Psoas muscle (tissue), 7 donors: ENCODE measurements at regions not wholly inside any gene's neighbourhood (a gene's known extent, or its start where the extent isn't known, plus 50 kb on each side); places are given as distances from the start of the nearest gene placed in this dataset.

Experiments
- ATAC-seq, 4 donors: fragments of 200-7000 bp; cut with Tn5 transposase; one replicate each; pipeline ENCODE4 v1.9.1; 2020; ENCODE audit warnings: moderate library complexity in 3 of 4, mild to moderate bottlenecking in 2 of 4
- DNase-seq, 2 donors: peaks; one replicate each; pipeline ENCODE4 v3.0.0-alpha.2; 2020
- H3K27ac ChIP-seq: fragments of 200-600 bp; one replicate; pipeline ENCODE4 v1.8.0; 2022
- H3K27me3 ChIP-seq, 3 donors: fragments of 200-600 bp in 1 of 3; one replicate each; pipeline versions ENCODE4 v1.6.1 to v1.8.0; 2013 to 2022; ENCODE audit warnings: low read length in 2 of 3, mild to moderate bottlenecking in 2 of 3, moderate library complexity in 1 of 3; ENCODE audit not compliant: insufficient read depth in 3 of 3
- H3K36me3 ChIP-seq, 2 donors: fragments of 200-600 bp in 1 of 2; one replicate each; pipeline versions ENCODE4 v1.6.1 to v1.8.0; 2013 to 2022; ENCODE audit warnings: low read depth in 1 of 2, mild to moderate bottlenecking in 1 of 2, moderate library complexity in 1 of 2; ENCODE audit not compliant: insufficient read depth in 1 of 2
- H3K4me1 ChIP-seq: fragments of 200-600 bp; one replicate; pipeline ENCODE4 v1.8.0; 2022
- H3K4me3 ChIP-seq: fragments of 200-600 bp; one replicate; pipeline ENCODE4 v1.8.0; 2022; ENCODE audit warnings: mild to moderate bottlenecking
- H3K9me3 ChIP-seq: fragments of 200-600 bp; one replicate; pipeline ENCODE4 v1.8.0; 2022
- CTCF ChIP-seq: fragments of 200-600 bp; IDR thresholded peaks from one replicate; pipeline ENCODE4 v1.8.0; 2022; ENCODE audit warnings: antibody characterized with exemption
- WGBS, 3 donors: extraction: QIAGEN DNeasy Blood & Tissue Kit; methylation state at CpG; one replicate each; pipeline versions ENCODE4 v1.1.6 to v1.1.7; 2013; 5-methylcytosine and 5-hydroxymethylcytosine counted together
- intact Hi-C, 2 donors: fragments of 100-400 bp; cut with DNase I; formaldehyde crosslinking; loops; one replicate each; pipeline versions ENCODE4 v1.11.0 to v1.14.2; 2022
- donor health status: healthy with polysubstance abuse.
- donor health status: DM: no; HTN: no; CAD: no; lungs with moderate emphysema.
- donor health status: Bipolar disorder and iron deficiency.
- donor health status: healthy.
- donor health status: DM: yes; HTN: yes; CAD: no.
- donor health status: DM: no; HTN: no; CAD: no.
- donor health status: DM: yes; HTN: yes; CAD: no.

GRCh38 chr15:96124436-96124835 is 206.1 kb upstream of the NR2F2 start:
- TF ChIP-seq CTCF, result no peak
- 93 to 99% (median 95%) methylated on average over 5 of the region's 5 CpGs for WGBS, 3 donors

GRCh38 chr15:96125721-96126415 is 204.6 kb upstream of the NR2F2 start:
- no peak for TF ChIP-seq CTCF
- no peaks in the 10 kb centered on the region for H3K36me3 ChIP-seq
- no peaks in the 10 kb centered on the region for H3K4me1 ChIP-seq
- H3K4me3 ChIP-seq, result no peak overlapping the region
- no peaks in the 10 kb centered on the region for H3K27me3 ChIP-seq
- H3K9me3 ChIP-seq, result no peaks in the 10 kb centered on the region
- 88 to 94% (median 93%) methylated on average over 5 of the region's 5 CpGs for WGBS, 3 donors
- intact Hi-C loops, result no loop called here
- DNase-seq (no peak), ATAC-seq (no peak)
- H3K27ac ChIP-seq, result no peak overlapping the region

More at GRCh38 chr15:96124436-96124835, 206.1 kb upstream of the NR2F2 start:
- Histone ChIP-seq H3K4me3 (no peak overlapping the region), H3K27ac (no peak overlapping the region), H3K4me1 (no peaks in the 10 kb centered on the region), H3K36me3 (no peaks in the 10 kb centered on the region), H3K27me3 (no peaks in the 10 kb centered on the region), H3K9me3 (no peaks in the 10 kb centered on the region)
- ATAC-seq (no peak), DNase-seq (no peak)
- intact Hi-C loops, result no loop called here

- H3K27me3 ChIP-seq, result no peaks in the 10 kb centered on the region
- H3K9me3 ChIP-seq, result no peaks in the 10 kb centered on the region
- H3K4me3 ChIP-seq, result no peak overlapping the region
- DNase-seq (no peak), ATAC-seq (no peak)
- H3K4me1 ChIP-seq, result no peaks in the 10 kb centered on the region
- H3K27ac ChIP-seq, result no peak overlapping the region
- intact Hi-C loops, result no loop called here
- no peaks in the 10 kb centered on the region for H3K36me3 ChIP-seq
- 90 to 96% (median 96%) methylated on average over 5 of the region's 5 CpGs for WGBS, 3 donors
- TF ChIP-seq CTCF, result no peak
These were observed 203.6 kb upstream of the NR2F2 start for GRCh38 chr15:96126859-96127258.

- Histone ChIP-seq H3K9me3 (no peaks in the 10 kb centered on the region), H3K27me3 (no peaks in the 10 kb centered on the region), H3K4me3 (no peak overlapping the region), H3K36me3 (no peaks in the 10 kb centered on the region), H3K27ac (no peak overlapping the region), H3K4me1 (no peaks in the 10 kb centered on the region)
- intact Hi-C loops, result no loop called here
- DNase-seq (no peak), ATAC-seq (no peak)
- 5% methylated on average over 1 of the region's 1 CpG for WGBS, 3 donors
- TF ChIP-seq CTCF, result no peak
These were observed 199.8 kb upstream of the NR2F2 start for GRCh38 chr15:96130734-96131133.

- Histone ChIP-seq H3K9me3 (no peaks in the 10 kb centered on the region), H3K36me3 (no peaks in the 10 kb centered on the region), H3K4me1 (no peaks in the 10 kb centered on the region), H3K4me3 (no peak overlapping the region), H3K27ac (no peak overlapping the region), H3K27me3 (no peaks in the 10 kb centered on the region)
- intact Hi-C loops, result no loop called here
- no peak for TF ChIP-seq CTCF
- DNase-seq, result no peak
- 90 to 96% (median 93%) methylated on average over 1 of the region's 1 CpG for WGBS, 3 donors
- ATAC-seq, result no peak
These were observed 198.4 kb upstream of the NR2F2 start for GRCh38 chr15:96132126-96132525.
